ENCODE measurements at regions not wholly inside any gene's neighbourhood (a gene's known extent, or its start where the extent isn't known, plus 50 kb on each side); places are given as distances from the start of the nearest gene placed in this dataset.

GRCh38 chr15:61389334-61390028, 160.4 kb upstream of the RORA start:
- no peaks in the 10 kb centered on the region for H3K4me1 ChIP-seq
- TF ChIP-seq, protein P1, sequence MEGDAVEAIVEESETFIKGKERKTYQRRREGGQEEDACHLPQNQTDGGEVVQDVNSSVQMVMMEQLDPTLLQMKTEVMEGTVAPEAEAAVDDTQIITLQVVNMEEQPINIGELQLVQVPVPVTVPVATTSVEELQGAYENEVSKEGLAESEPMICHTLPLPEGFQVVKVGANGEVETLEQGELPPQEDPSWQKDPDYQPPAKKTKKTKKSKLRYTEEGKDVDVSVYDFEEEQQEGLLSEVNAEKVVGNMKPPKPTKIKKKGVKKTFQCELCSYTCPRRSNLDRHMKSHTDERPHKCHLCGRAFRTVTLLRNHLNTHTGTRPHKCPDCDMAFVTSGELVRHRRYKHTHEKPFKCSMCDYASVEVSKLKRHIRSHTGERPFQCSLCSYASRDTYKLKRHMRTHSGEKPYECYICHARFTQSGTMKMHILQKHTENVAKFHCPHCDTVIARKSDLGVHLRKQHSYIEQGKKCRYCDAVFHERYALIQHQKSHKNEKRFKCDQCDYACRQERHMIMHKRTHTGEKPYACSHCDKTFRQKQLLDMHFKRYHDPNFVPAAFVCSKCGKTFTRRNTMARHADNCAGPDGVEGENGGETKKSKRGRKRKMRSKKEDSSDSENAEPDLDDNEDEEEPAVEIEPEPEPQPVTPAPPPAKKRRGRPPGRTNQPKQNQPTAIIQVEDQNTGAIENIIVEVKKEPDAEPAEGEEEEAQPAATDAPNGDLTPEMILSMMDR (IDR thresholded peaks at IDR 0.05): no peak
- no peak for TF ChIP-seq POLR2A (IDR thresholded peaks at IDR 0.05)
- H3K27ac ChIP-seq: no peak overlapping the region
- DNase-seq: no peak
- H3K9me3 ChIP-seq: no peaks in the 10 kb centered on the region
- intact Hi-C loops (cut with DNase I; ENCODE audit: low total_unique reads): no loop called here
- H3K4me3 ChIP-seq: no peak overlapping the region
- no peaks in the 10 kb centered on the region for H3K27me3 ChIP-seq
- H3K36me3 ChIP-seq: no peaks in the 10 kb centered on the region

DNA sequence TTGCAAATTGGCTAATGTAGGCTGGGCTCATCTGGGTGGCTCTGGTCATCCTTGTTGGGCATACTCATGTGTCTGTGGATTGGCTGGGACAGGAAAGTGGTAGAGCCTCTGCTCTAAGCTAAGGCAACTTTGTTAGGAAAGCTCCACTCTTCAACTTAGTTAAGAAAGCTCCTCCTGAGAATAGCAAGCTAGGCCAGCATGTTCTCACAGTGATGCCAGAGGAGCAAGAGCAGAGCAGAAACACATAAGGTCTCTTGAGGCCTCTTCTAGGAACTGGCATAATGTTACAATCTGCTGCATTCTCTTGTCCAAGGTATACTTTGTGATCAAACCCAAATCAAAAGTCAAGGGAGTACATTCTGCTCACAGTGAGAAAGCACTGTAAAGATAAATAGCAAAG, 158.6 kb upstream of the RORA start:
- no peak overlapping the region for H3K4me3 ChIP-seq

DNA sequence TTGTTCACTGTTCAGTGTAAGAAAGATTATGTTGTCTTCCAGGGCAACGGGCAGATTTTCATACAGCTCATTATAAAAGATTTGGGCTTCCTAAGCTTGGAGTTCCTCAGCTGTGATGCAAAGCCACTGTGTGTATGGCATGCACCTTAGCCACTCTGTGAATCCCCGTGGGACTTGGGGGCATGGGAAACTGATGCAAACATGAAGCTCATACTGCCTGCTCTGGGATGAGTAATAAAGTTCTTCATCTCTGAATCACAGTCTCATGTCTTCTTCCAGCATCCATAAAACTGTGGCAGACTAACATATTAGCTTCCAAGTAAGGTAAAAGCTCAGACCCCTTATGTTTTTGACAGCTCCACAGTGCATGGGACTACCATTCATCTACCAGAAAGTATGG, 154.3 kb upstream of the RORA start:
- Histone ChIP-seq H3K9me3 (no peaks in the 10 kb centered on the region), H3K4me1 (no peaks in the 10 kb centered on the region), H3K27ac (no peak overlapping the region), H3K27me3 (no peaks in the 10 kb centered on the region), H3K36me3 (no peaks in the 10 kb centered on the region), H3K4me3 (no peak overlapping the region)
- intact Hi-C loops (cut with DNase I; ENCODE audit: low total_unique reads): no loop called here
- no peak for TF ChIP-seq POLR2A (IDR thresholded peaks at IDR 0.05)
- TF ChIP-seq, protein P1 (IDR thresholded peaks at IDR 0.05): no peak
- DNase-seq: no peak

More for the DNA sequence above, 158.6 kb upstream of the RORA start:
- TF ChIP-seq, protein P1 (IDR thresholded peaks at IDR 0.05): no peak
- no peak for TF ChIP-seq POLR2A (IDR thresholded peaks at IDR 0.05)
- Histone ChIP-seq H3K9me3 (no peaks in the 10 kb centered on the region), H3K4me1 (no peaks in the 10 kb centered on the region), H3K27me3 (no peaks in the 10 kb centered on the region), H3K36me3 (no peaks in the 10 kb centered on the region), H3K27ac (no peak overlapping the region)
- intact Hi-C loops (cut with DNase I; ENCODE audit: low total_unique reads): no loop called here
- DNase-seq: no peak

GRCh38 chr15:61382927-61383326, 153.8 kb upstream of the RORA start:
- Histone ChIP-seq H3K27me3 (no peaks in the 10 kb centered on the region), H3K27ac (no peak overlapping the region), H3K9me3 (no peaks in the 10 kb centered on the region), H3K36me3 (no peaks in the 10 kb centered on the region), H3K4me3 (no peak overlapping the region), H3K4me1 (no peaks in the 10 kb centered on the region)
- intact Hi-C loops (cut with DNase I; ENCODE audit: low total_unique reads): no loop called here
- TF ChIP-seq POLR2A (IDR thresholded peaks at IDR 0.05): no peak
- TF ChIP-seq, protein P1 (IDR thresholded peaks at IDR 0.05): no peak
- DNase-seq: no peak

- no peak for DNase-seq
- intact Hi-C loops (cut with DNase I; ENCODE audit: low total_unique reads): no loop called here
- Histone ChIP-seq H3K4me3 (no peak overlapping the region), H3K36me3 (no peaks in the 10 kb centered on the region), H3K27ac (no peak overlapping the region), H3K4me1 (no peaks in the 10 kb centered on the region), H3K27me3 (no peaks in the 10 kb centered on the region), H3K9me3 (no peaks in the 10 kb centered on the region)
- TF ChIP-seq, protein P1 (IDR thresholded peaks at IDR 0.05): no peak
- TF ChIP-seq POLR2A (IDR thresholded peaks at IDR 0.05): no peak
Measured at GRCh38 chr15:61381501-61381900, 152.4 kb upstream of the RORA start.

Measured in uterus (tissue), 3 donors.